Neuronal stem cell (in vitro differentiated cells): ENCODE measurements at regions not wholly inside any gene's neighbourhood (a gene's known extent, or its start where the extent isn't known, plus 50 kb on each side); places are given as distances from the start of the nearest gene placed in this dataset.

ENCODE experiments used
- DNase-seq: peaks from one replicate; pipeline ENCODE4 v3.0.0-alpha.2; 2013; ENCODE audit warnings: low spot score
- H2AFZ ChIP-seq: one replicate; pipeline ENCODE4 v1.6.1; 2013; ENCODE audit warnings: mild to moderate bottlenecking, low read length, inconsistent platforms
- H2AK5ac ChIP-seq: 2 replicates; pipeline ENCODE4 v1.6.1; 2013; ENCODE audit warnings: low read depth, mild to moderate bottlenecking, inconsistent platforms, low read length, moderate library complexity, mixed read lengths
- H2BK120ac ChIP-seq: 2 replicates; pipeline ENCODE4 v1.6.1; 2013; ENCODE audit warnings: low read depth, mild to moderate bottlenecking, inconsistent platforms, low read length, moderate library complexity, mixed read lengths
- H2BK12ac ChIP-seq: one replicate; pipeline ENCODE4 v1.6.1; 2013; ENCODE audit warnings: low read length, inconsistent platforms
- H2BK15ac ChIP-seq: 2 replicates; pipeline ENCODE4 v1.6.1; 2013; ENCODE audit warnings: mild to moderate bottlenecking, low read length, inconsistent platforms, mixed read lengths
- H2BK5ac ChIP-seq: one replicate; pipeline ENCODE4 v1.6.1; 2013; ENCODE audit warnings: inconsistent platforms, mild to moderate bottlenecking, low read length, moderate library complexity
- H3K14ac ChIP-seq: one replicate; pipeline ENCODE4 v1.6.1; 2013; ENCODE audit warnings: low read length, inconsistent platforms
- H3K18ac ChIP-seq: 2 replicates; pipeline ENCODE4 v1.6.1; 2013; ENCODE audit warnings: low read length, inconsistent platforms
- H3K23ac ChIP-seq: 2 replicates; pipeline ENCODE4 v1.6.1; 2013; ENCODE audit warnings: low read depth, mild to moderate bottlenecking, mixed read lengths, low read length, inconsistent platforms; ENCODE audit not compliant: poor library complexity
- H3K27ac ChIP-seq: replicated peaks from 3 replicates; pipeline ENCODE4 v1.5.1; 2013; ENCODE audit warnings: low read length, inconsistent platforms
- H3K27me3 ChIP-seq, 3 experiments: 2 replicates each; pipeline ENCODE4 v1.6.1; 2013; ENCODE audit warnings: low read length in 3 of 3, mild to moderate bottlenecking in 2 of 3, inconsistent platforms in 1 of 3, low read depth in 1 of 3, mixed read lengths in 1 of 3, moderate library complexity in 1 of 3; ENCODE audit not compliant: control insufficient read depth in 3 of 3, insufficient read depth in 3 of 3
- H3K36me3 ChIP-seq, 2 donors: replicated peaks in 1 of 2; 2 replicates each; pipeline ENCODE4 v1.6.1; 2013; ENCODE audit warnings: low read length in 2 of 2; ENCODE audit not compliant: control insufficient read depth in 2 of 2, insufficient read depth in 2 of 2
- H3K4ac ChIP-seq: 2 replicates; pipeline ENCODE4 v1.6.1; 2013; ENCODE audit warnings: inconsistent platforms, mild to moderate bottlenecking, low read length, moderate library complexity
- H3K4me1 ChIP-seq, 2 donors: 1 replicate in 1 of 2; 2 replicates in 1 of 2; pipeline ENCODE4 v1.6.1; 2013; ENCODE audit warnings: low read length in 2 of 2, low read depth in 1 of 2; ENCODE audit not compliant: control insufficient read depth in 2 of 2, insufficient read depth in 1 of 2
- H3K4me2 ChIP-seq: one replicate; pipeline ENCODE4 v1.6.1; 2013; ENCODE audit warnings: mild to moderate bottlenecking, low read length, inconsistent platforms; ENCODE audit not compliant: insufficient read depth, poor library complexity, severe bottlenecking
- H3K4me3 ChIP-seq, 2 donors: 2 replicates each; pipeline ENCODE4 v1.5.1; 2013; ENCODE audit warnings: low read length in 2 of 2, mild to moderate bottlenecking in 2 of 2, inconsistent platforms in 1 of 2, moderate library complexity in 1 of 2
- H3K79me1 ChIP-seq: one replicate; pipeline ENCODE4 v1.6.1; 2013; ENCODE audit warnings: low read depth, mild to moderate bottlenecking, inconsistent platforms, low read length, moderate library complexity
- H3K9ac ChIP-seq: one replicate; pipeline ENCODE4 v1.6.1; 2013; ENCODE audit warnings: mild to moderate bottlenecking, low read depth, low read length, inconsistent platforms; ENCODE audit not compliant: poor library complexity
- H3K9me3 ChIP-seq, 2 donors: replicated peaks in 1 of 2; 2 replicates each; pipeline versions ENCODE3 to v1.6.1; 2013; ENCODE audit warnings: low read length in 2 of 2, mild to moderate bottlenecking in 2 of 2, inconsistent platforms in 1 of 2, low read depth in 1 of 2, mixed read lengths in 1 of 2, moderate library complexity in 1 of 2; ENCODE audit not compliant: control insufficient read depth in 2 of 2, insufficient read depth in 1 of 2
- H4K8ac ChIP-seq: one replicate; pipeline ENCODE4 v1.6.1; 2013; ENCODE audit warnings: low read depth, mild to moderate bottlenecking, inconsistent platforms, low read length, moderate library complexity
- H4K91ac ChIP-seq: one replicate; pipeline ENCODE4 v1.6.1; 2013; ENCODE audit warnings: low read length, low read depth, mild to moderate bottlenecking, inconsistent platforms; ENCODE audit not compliant: poor library complexity
- WGBS, 2 donors: extraction: QIAGEN DNeasy Blood & Tissue Kit; methylation state at CpG; one replicate each; pipeline ENCODE4 v1.1.7; 2013; ENCODE audit warnings: missing lambda C conversion rate in 2 of 2, mixed read lengths in 1 of 2; ENCODE audit not compliant: insufficient read length in 2 of 2, insufficient replicate concordance in 1 of 2; ENCODE audit errors: extremely low coverage in 2 of 2; 5-methylcytosine and 5-hydroxymethylcytosine counted together

DNA sequence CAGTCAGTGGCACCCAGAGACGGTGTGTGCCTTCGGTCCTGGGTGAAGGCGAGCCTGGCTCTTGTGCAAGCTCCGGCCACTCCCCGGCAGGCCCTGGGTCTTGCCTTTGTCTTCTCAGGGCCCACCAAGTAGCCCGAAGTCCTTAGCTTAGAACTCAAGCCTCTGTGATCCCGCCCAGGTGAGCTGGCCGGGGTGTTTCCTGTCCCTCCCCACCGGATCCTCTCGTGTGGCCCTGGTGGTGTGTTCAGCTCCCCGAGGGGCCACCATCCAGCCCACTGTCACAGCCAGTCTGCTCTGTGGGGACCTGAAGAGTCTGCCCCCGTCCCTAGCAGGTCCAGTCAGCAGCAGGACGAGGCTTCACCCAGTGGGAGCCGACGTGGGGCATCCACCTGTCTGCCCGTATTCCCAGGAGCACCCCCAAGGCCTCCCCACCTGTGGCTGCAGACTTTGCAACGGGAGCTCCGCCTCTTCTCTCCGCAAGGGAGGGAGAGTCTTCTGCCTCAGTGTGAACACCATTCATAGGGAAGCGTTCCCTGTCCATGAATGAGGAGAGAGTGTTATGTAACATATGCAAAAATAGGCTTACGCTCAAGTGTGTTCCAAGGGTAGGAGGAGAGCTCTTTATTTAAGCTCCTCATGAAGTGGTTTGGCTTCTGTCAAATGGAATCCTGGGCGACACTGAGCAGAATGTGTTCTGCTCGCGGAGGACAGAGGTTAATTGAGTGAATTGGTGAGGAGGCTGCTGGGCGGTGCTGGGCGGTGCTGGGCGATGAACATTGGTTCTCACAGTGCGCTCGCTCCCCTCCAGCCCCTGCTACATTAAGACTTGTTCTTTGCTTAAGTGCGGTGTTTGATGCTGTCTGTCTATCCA lies 108.9 kb downstream of the CRYAA start:
- H3K4me1 ChIP-seq = peaks cover 0 to 22% of the 10 kb centered on the region in 2 donors
- peak overlapping the region; percentile 67 for H2AK5ac ChIP-seq
- peak overlapping the region; percentile 91 for H2BK15ac ChIP-seq
- no peak overlapping the region for H3K23ac ChIP-seq
- H3K4me3 ChIP-seq = no peak overlapping the region
- H3K79me1 ChIP-seq = no peaks in the 10 kb centered on the region
- H2BK5ac ChIP-seq = no peak overlapping the region
- no peak overlapping the region for H3K9ac ChIP-seq
- peak overlapping the region; percentile 81 for H3K18ac ChIP-seq
- no peaks in the 10 kb centered on the region for H3K9me3 ChIP-seq
- H2AFZ ChIP-seq = no peak overlapping the region
- H3K4ac ChIP-seq = no peak overlapping the region
- H4K8ac ChIP-seq = no peak overlapping the region
- H4K91ac ChIP-seq = no peak overlapping the region
- H3K27ac ChIP-seq = no peak overlapping the region
- no peaks in the 10 kb centered on the region for H3K36me3 ChIP-seq
- no peak for DNase-seq
- WGBS, 2 donors = no CpG with 5 or more reads among the region's 30 CpGs
- H2BK120ac ChIP-seq = no peak overlapping the region
- no peak overlapping the region for H2BK12ac ChIP-seq
- H3K14ac ChIP-seq = no peak overlapping the region
- H3K27me3 ChIP-seq = peaks cover 0 to 29% (median 2%) of the 10 kb centered on the region in 3 experiments
- no peak overlapping the region for H3K4me2 ChIP-seq

DNA sequence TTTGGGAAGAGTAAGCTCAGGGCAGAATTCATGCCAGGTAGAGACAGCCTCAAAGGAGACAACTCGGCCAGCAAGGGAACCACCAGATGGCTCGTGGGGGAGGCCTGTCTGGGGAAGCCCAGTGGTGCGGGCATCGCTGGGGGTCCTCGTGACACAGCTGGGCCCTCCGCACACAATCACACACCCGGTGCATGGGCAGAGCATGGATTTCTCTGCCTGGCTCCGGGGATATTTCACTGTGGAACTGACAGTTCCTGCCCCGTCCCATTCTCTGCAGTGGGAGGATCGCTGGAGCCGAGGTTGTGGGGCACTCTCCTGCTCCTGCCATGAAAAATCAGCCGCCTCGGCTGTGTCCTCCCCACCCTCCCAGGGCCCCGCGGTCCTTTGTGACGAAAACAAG lies 108.0 kb downstream of the CRYAA start:
- H3K27ac ChIP-seq = no peak overlapping the region
- no peak overlapping the region for H3K4ac ChIP-seq
- no peak overlapping the region for H2BK5ac ChIP-seq
- peak overlapping the region; percentile 27 for H2AK5ac ChIP-seq
- H2BK12ac ChIP-seq = no peak overlapping the region
- peaks cover 0 to 29% (median 2%) of the 10 kb centered on the region in 3 experiments for H3K27me3 ChIP-seq
- no peak overlapping the region for H3K4me3 ChIP-seq
- H3K23ac ChIP-seq = no peak overlapping the region
- H3K36me3 ChIP-seq = no peaks in the 10 kb centered on the region
- no peak overlapping the region for H4K91ac ChIP-seq
- no peak overlapping the region for H3K4me2 ChIP-seq
- H3K18ac ChIP-seq = peak overlapping the region; percentile 62
- no peaks in the 10 kb centered on the region for H3K79me1 ChIP-seq
- H2BK15ac ChIP-seq = no peak overlapping the region
- H3K14ac ChIP-seq = no peak overlapping the region
- no peaks in the 10 kb centered on the region for H3K9me3 ChIP-seq
- no peak overlapping the region for H2AFZ ChIP-seq
- DNase-seq = no peak
- no peak overlapping the region for H3K9ac ChIP-seq
- no peak overlapping the region for H2BK120ac ChIP-seq
- no peak overlapping the region for H4K8ac ChIP-seq
- no CpG with 5 or more reads among the region's 16 CpGs for WGBS, 2 donors
- H3K4me1 ChIP-seq = peaks cover 0 to 22% of the 10 kb centered on the region in 2 donors

DNA sequence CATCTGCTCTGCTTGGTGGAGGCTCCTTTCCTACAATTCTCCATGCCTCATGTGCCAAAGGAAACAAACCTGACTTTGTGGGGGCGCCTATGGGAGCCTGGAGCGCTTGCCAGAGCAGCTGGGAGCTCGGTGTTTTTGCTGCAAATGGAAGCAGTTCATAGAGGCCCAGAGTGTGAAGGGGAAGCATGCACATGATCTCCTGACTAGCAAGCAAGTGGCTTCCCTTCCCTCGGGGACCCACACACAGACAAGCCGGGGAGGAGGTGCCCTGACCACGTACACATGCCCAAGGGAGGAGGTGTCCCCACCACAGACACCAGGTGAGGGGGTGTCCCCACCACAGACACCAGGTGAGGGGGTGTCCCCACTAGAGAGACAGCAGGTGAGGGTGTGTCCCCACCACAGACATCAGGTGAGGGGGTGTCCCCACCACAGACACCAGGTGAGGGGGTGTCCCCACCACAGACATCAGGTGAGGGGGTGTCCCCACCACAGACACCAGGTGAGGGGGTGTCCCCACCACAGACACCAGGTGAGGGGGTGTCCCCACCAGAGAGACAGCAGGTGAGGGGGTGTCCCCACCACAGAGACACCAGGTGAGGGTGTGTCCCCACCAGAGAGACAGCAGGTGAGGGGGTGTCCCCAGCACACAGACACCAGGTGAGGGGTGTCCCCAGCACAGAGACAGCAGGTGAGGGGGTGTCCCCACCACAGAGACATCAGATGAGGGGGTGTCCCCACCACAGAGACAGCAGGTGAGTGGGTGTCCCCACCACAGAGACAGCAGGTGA lies 106.8 kb downstream of the CRYAA start:
- H3K27ac ChIP-seq = no peak overlapping the region
- H4K8ac ChIP-seq = peak overlapping the region; percentile 74
- no peak overlapping the region for H2BK15ac ChIP-seq
- no peaks in the 10 kb centered on the region for H3K9me3 ChIP-seq
- H3K27me3 ChIP-seq = peaks cover 0 to 29% (median 2%) of the 10 kb centered on the region in 3 experiments
- H3K4me3 ChIP-seq = no peak overlapping the region
- H2BK12ac ChIP-seq = peak overlapping the region; percentile 76
- H2BK5ac ChIP-seq = no peak overlapping the region
- no peak overlapping the region for H3K4ac ChIP-seq
- no peak overlapping the region for H3K23ac ChIP-seq
- no peak for DNase-seq
- H4K91ac ChIP-seq = no peak overlapping the region
- H3K4me1 ChIP-seq = peaks cover 5 to 24% of the 10 kb centered on the region in 2 donors
- no peaks in the 10 kb centered on the region for H3K79me1 ChIP-seq
- peak overlapping the region; percentile 80 for H2AK5ac ChIP-seq
- H3K14ac ChIP-seq = peak overlapping the region; percentile 84
- peak overlapping the region; percentile 59 for H3K18ac ChIP-seq
- H3K36me3 ChIP-seq = no peaks in the 10 kb centered on the region
- no peak overlapping the region for H3K4me2 ChIP-seq
- no peak overlapping the region for H2AFZ ChIP-seq
- H3K9ac ChIP-seq = no peak overlapping the region
- no peak overlapping the region for H2BK120ac ChIP-seq
- WGBS, 2 donors = no CpG with 5 or more reads among the region's 6 CpGs

DNA sequence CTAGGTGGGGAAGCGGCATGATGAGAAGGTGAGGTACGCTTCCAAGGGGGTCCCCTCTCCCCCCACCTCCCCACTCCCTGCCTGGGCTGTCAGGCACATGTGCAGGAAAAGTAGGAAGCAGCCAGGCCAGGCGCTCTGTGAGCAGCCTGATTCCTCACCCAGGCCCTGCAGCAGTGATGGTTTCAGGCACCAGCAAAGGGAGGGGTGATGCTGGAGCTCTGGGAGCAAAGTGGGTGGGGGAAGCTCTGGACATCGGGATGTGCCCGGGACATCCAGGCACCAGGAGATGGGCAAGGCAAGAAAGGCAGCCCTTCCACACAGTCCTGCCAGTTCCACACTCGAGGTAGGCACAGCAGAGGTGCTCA lies 106.1 kb downstream of the CRYAA start:
- WGBS, 2 donors = no CpG with 5 or more reads among the region's 6 CpGs
- no peak overlapping the region for H3K4me3 ChIP-seq
- H3K9me3 ChIP-seq = no peaks in the 10 kb centered on the region
- no peaks in the 10 kb centered on the region for H3K36me3 ChIP-seq
- peak overlapping the region; percentile 6 for H3K9ac ChIP-seq
- H3K4me1 ChIP-seq = peaks cover 5 to 24% of the 10 kb centered on the region in 2 donors
- no peak overlapping the region for H2BK120ac ChIP-seq
- H3K27me3 ChIP-seq = peaks cover 0 to 29% (median 2%) of the 10 kb centered on the region in 3 experiments
- no peak overlapping the region for H3K4ac ChIP-seq
- no peak overlapping the region for H4K8ac ChIP-seq
- no peak overlapping the region for H2BK5ac ChIP-seq
- H2AFZ ChIP-seq = no peak overlapping the region
- peak overlapping the region; percentile 76 for H2AK5ac ChIP-seq
- H4K91ac ChIP-seq = no peak overlapping the region
- H2BK15ac ChIP-seq = no peak overlapping the region
- no peak overlapping the region for H3K27ac ChIP-seq
- no peak overlapping the region for H3K4me2 ChIP-seq
- no peak overlapping the region for H3K14ac ChIP-seq
- H3K79me1 ChIP-seq = no peaks in the 10 kb centered on the region
- no peak for DNase-seq
- H3K18ac ChIP-seq = peak overlapping the region; percentile 55
- no peak overlapping the region for H3K23ac ChIP-seq
- H2BK12ac ChIP-seq = peak overlapping the region; percentile 43
